GM21526 (cell line): ENCODE measurements at regions not wholly inside any gene's neighbourhood (a gene's known extent, or its start where the extent isn't known, plus 50 kb on each side); places are given as distances from the start of the nearest gene placed in this dataset.

Experiments
- ATAC-seq: cut with Tn5 transposase; IDR thresholded peaks from one replicate; pipeline ENCODE4 v1.9.1; 2021; ENCODE audit warnings: moderate library complexity; ENCODE audit not compliant: unreplicated experiment, low FRiP score

DNA sequence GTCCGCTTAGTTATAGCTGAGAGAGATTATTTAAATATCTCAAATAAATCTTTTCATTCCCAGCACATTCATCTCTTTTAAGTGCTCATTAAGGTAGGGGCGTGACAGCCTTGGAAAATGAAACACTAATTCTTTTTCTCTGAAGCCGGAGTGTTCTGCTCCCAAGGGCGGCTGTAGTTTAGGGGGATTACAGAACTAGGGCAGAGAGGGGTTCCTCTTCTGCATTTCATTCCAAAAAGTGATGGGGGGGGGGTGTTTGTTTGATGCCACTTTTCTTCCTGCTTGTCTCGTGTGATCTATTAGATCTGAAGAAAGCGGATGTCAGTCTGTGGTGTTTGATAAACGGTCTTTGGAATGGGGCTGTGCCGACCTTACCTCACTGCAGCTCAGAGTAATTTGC is 506.5 kb upstream of the MGMT start:
- ATAC-seq, result no peak

DNA sequence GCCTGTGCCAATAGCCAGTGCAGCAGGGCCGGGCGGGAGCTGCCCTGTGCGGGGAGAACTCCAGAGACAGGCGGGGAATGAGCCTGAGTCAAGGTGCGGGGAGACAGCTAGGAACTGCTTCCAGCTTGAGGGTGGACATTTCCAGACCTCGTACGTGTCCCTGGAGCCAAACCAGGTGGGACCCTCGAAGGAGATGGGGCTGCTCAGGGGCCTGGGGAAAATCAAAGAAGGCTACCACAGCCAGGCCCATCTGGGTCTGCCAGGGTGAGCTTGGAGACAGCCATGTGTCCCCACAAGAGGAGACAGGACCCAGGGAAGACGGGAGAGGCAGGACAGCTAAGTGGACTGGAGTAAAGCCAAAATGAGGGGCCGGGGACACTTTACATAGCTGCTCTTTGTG is 504.9 kb upstream of the MGMT start:
- no peak for ATAC-seq

DNA sequence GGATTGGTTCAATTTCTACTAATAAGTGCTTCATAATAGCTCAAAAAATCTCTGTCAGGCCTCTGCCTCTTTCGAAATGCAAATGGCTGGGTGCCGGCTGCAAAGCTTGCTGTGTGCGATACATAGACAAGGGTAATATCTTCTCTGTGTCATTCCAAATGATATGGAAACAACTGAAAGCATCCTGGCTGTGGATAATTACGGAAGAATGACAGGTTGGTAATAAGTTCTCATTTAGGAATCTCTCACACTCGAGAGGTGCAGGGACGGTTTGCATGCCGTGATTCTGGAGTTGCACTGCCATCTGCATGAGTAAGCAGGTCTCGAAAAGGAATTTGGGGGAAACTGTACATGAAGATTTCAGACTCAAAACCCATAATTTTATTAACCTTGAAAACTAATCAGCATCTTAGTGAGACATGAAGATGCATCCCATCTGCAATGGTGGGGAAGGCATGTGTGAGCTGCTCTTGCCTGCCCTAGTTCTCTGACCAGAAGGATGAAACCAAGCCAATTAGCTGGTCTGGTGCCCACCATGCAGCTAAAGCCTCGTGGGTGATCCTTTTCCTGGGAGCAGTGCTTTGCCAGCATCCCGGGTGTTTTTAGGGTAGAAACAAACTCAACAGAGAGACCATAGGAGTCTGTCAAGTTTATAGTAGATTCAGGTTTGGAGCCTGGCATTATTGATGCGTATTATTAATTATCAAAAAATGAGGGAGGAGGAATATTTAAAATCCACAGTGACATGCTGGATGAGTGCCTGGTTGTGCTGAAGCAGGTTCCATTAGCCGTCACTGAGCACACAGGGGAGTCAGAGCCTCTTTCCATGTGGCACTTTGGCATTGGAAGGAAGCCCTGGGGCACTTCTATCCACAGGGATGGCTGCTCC is 503.6 kb upstream of the MGMT start:
- no peak for ATAC-seq

DNA sequence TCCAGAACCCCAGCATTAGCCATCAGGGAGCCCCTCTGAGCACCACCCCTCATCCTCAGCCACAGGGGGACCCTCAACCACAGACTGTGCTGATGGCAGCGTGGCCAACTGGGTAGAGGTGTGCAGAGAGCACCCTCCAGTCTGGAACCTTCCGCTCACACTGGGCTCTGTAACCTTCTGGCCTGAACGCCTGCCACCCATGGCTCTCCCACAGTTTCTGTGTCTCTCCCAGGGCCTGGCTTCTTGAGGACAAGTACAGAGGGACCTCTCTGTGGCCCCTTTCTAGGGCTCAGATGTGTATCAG is 503.0 kb upstream of the MGMT start:
- ATAC-seq, result no peak

DNA sequence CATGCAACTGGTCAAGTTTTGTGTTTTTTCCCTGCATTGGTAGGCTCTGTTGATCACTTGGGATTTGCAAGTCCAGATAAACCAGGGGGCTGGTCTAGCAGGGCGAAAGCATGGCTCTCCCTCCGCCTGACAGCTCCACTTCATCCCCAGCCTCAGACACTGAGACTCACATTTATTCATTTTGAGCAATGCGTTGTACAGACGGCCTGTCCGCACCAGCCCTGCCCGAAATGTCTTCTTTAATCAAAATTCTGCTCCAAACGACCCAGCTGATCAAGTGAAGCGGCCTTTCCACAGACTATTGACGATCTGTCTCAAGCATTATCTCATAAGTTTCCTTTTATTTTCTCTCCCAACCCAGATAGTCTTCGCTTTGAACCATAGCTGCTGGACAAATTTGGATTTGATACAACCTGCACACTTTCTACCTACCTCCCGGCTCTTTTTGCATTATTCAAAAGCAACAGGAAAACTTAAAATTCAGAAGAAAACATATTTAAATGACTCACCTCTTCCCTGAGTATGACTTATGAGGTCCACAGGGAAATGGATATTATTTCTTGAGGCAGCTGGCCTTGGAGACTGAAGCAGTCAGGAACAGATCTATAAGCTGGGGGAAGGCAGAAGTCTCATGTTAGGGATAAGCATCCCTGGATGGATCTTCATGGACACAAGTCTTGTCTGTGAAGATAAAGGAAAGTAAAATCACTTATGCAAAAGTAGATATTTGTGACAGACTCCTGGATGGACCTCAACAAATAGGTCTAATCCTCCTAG is 498.9 kb upstream of the MGMT start:
- no peak for ATAC-seq

DNA sequence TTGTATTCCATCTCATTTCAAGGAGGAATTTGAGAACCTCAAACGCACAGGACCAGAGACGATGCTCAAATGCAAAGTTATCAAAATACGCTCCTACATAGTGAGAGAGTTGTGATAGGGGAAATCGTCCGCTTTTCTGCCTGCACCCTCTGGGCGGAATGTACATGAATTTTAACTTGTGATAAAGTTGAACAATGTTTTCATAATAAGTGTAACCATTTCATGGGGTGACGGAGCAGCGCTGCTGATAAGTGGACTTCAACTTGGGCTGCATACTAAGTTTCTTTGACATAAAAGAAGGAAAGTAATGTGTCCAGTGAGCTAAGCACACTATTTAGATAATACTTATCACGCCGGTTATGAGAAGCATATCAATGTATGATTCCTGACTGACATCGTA is 497.5 kb upstream of the MGMT start:
- no peak for ATAC-seq

DNA sequence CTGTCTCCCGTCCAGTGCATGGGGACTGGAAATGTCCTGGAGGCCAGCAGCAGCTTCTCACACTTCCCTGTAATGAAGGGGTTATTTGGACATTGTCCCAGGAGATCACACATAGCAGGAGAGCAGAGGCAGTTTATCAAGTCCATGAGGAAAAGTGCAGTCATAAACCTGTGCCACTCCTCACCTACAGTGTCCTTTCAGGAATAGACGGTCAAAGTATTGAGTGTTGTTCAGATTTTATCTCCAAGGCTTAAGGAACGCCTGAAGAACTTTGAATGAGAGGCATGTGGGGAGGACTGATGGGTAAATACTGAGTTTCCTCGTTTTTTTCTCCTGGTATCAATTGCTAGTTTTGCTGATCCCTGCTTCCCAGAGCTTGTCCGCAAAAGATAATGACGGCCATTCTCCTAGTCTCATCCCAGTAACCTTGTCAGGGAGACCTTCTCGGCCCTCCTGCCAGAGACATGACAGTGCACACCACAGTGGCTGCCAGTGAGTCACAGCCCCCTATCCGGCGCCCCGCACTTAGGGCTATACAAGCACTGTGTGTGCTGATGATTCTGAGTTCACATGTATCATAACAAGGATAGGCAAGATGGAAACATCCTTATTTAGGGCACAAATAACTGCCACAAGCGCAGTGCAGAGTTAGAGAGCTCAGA is 495.5 kb upstream of the MGMT start:
- no peak for ATAC-seq

DNA sequence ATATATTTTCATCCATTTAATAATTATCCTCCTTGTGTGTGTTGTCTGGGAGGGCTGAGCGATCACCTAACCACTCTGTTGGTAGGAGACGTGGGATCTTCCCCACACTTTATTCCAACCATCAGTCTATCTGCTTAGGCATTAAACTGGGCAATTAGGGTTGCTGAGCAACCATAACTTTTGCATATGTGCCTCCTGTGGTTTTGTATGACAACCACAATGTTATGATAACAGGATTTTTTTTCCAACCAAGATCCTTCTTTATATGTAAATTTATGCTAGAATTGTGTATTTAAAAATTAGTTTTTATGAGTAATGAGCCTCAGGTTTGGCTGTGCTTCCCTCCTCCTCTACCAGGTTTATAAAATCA is 495.0 kb upstream of the MGMT start:
- no peak for ATAC-seq

DNA sequence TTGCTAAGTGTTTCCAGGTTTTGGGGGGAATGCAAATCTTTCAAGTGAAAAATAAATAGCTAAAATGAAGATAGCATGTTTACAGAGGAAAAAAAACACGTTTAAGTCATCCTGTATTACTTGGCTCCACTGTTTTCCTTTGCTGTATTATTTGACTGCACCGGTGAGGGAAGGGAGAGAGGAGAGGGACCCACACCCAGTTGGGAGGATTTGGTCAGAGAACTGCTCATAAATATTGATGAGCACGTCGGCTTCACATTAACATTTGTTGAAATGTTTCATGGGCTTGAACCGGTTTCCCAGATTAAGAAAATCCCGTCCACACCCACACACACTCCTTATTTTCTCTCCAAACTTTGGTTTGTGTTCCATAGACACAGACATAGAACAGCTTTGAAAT is 493.8 kb upstream of the MGMT start:
- ATAC-seq, result no peak

DNA sequence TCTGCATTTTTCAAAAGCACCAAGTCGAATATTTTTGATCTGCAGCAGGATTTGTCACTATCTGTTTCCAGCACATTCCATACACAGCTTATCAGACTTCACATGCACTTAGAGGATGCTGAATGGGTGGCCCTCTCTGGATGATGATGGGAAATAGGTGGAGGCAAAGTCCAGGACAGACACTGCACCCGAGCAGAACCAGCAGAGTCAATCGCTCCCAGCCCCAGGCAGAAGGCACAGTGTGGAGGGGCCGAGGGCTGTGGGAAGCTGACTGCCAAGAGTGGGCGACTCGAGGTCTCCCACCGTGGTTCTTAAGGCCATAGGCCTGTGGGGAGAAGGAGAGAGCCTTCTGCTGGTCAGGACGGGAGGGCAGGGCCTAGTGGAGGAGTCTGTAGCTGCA is 490.2 kb upstream of the MGMT start:
- no peak for ATAC-seq

DNA sequence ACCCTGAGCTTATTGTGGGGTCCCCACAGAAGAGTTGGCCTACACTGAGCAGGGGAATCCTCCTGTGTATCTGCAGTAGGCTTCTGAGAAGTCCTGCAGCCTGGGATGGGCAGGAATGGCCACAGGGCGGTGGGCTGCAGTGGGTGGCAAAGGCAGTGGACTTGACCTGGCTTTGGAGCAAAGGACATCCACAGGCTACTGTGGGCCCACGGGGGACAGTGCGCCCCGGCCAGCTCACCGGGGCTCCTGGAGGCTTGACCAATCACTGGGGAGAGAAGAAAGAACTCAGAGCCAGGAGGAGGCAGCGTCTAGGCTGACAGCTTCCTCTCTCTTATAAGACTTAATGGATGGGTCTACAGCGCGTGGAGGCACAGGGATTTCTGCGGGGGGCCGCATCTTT is 488.8 kb upstream of the MGMT start:
- no peak for ATAC-seq

DNA sequence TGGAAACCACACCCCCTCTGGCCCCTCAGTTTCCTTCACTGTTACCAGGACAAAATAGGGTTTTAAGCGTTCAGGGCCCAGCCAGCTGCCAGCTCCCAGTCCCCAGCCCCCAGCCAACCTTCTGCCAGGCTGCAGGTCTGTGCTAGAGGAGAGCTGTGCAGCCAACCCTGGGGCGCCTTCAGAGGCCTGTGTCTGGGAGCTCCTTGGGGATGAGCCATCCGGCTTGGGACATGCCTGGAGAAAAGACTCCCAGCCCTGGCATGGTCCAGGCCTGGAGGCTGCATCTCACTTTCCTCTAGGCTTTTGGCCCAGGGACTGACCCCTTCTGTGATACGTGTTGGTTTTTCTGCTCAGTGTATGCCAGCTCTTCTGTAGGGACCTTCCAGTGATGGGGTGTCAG is 487.6 kb upstream of the MGMT start:
- ATAC-seq, result no peak

DNA sequence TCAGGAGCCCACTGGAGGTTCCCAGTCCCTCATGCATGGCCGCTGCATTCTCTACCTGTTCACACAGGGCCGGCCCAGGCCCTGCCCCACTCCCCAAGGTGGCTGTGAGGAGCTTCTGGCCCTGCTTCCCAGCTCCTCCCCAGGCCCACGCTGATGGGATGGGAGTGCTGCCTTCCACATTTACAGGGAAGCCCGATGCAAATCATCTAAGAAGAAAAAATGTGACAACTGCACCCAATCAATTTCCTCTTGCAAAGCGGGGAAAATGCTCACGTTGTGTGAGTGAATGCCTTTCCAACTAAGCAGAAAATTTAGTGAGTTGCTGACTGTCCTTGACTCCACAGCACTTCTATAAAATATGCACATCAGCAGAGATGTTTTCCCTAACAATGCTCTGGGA is 485.8 kb upstream of the MGMT start:
- ATAC-seq, result no peak

DNA sequence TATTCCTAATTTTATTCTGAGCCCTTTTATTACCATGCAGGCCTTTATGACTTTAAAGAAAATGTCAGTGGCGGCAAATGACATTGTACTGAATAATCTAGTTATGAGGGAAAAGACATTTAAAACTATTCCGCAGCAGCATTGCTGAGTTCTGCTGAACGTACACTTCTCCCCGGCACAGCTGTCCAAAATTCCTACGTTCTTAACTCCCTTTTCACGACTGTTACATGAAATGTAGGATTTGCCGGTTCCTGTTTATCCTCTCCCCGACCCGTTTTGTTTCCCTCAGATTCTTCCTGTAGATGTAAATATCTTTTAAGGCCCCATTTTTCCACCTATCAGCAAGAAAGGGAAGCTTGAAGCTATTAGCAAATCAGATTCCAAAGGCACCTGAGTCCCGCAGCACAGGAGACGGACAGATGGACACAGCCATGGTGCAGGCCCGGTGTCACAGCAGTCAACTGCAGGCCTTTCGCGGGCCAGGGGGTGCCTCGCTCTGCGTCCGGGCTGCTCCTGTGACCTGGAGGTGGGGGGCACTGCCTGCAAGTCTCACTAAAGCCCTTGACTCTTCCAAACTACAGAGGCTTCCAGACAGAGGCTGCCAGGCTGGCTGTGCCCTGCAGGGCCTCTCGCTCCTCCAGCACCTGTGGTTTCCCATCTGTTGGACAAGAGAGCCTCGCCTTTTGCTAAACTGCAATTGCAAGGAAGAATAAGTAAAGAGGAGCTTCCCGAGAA is 485.0 kb upstream of the MGMT start:
- no peak for ATAC-seq

DNA sequence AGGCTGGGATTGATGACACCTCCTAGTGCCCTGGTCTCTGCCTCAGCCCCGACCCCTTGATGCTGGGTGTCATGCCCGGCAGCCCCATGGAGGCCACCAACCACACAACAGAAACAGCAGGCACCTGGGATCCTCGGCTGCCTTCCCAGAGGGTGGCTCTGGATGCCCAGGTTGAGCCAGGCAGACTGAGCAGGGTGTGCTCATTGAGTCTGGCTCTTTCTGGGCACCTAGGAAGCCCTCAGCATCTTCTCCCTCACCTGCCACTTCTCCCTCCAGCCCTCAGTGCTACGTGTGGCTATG is 484.5 kb upstream of the MGMT start:
- ATAC-seq, result no peak

DNA sequence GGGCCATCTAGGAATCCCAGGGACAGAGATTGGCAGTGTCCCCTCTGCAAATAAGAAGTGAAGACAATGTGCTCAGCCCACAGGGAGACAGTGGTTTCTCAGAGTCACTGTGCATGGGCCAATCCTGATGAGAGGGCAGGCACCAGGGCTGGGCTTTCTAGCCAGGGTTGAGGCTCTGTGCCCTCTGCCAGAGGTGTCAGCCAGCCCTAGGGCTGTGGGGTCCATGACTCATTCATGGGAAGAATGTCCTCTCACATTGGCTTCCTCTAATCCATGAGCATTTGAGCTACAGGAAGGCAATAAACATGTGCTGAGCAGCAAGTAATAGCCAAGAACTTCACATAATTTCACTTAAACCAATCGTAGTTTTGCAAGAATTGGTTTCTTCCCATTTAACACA is 482.0 kb upstream of the MGMT start:
- ATAC-seq, result no peak

DNA sequence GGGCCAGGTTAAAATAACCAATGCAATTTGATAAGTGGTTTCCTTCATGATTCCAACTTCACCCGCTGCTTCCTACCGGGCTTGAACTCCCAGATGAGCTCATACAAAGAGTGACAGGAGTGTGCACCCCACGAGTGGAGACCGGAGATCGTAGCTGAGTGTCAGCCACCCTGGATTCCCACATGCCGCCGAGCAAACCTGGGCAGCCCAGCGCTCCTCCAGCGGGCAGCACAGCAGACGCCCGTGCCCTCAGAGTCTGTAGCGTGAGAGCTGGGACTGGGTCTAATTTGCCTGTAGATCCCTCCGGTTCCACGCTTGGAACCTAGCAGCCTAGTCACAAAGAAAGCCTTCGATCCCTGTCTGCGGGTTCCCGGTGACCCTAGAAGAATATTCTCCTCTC is 476.1 kb upstream of the MGMT start:
- ATAC-seq, result no peak

DNA sequence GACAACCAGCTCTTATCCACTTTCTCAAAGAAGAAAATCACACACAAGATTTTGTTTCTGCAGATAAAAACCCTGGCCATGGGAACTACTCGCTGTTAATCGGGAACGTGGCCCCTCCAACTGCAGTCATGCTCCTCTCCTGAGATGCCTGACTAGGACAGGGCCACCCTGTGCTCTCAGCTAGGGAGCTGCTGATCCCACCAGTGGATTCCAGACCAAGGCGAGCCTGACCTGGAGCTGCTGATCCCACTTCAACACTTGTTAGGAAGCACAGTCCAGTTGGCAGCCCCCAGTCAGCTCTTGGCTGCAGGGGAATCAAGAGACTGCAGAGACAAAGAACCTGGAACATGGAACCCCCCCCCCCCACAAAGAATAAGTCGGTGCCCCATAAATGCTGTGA is 474.3 kb upstream of the MGMT start:
- no peak for ATAC-seq

DNA sequence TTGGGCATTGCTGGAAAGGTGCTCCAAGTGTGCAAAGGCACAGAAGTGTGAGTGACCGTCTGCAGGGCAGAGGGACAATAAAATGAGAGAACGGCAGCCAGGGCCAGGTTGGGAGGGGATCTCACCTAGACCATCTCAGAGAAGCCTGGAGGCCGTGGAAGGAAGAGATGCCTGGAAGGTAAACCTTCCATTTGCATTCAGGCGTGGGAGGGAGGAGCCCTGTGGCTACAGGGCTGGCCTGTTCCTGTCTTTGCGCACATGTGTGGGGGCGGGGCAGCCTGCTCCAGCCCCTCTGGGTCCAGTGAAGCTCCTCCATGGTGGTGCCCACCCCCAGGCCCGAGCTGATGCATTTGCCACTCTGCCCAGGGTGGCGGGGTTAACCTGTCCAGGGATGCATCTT is 473.6 kb upstream of the MGMT start:
- ATAC-seq, result no peak

DNA sequence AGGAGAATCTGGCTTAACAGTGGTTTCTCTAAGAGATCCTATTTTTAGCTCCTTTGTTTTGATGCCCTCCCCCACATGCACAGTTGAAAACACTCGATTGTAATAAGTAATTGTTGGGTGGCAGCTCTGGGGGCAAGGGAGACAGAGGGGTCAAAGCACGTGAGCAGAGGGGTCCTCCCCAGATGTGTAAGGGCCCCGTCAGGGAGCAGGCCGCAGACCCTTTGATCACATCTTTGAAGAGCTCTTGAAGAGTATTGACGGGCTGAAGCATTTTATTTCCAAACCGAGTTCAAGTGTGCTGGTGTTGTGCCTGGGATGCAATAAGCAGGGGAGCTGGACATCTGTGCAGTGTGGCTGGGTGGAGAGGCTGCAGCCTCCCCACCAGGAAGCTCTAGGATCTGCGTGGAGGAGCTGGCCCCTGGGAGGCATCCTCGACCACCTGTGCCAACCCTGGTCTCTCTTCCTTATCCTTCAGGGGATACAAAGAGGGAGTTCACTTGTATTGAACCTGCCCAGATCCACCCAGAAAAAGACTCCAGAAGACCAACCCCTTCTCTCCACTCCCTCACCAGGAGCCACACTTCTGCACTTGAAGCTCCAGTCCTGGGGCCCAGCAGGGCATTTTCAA is 473.0 kb upstream of the MGMT start:
- no peak for ATAC-seq

DNA sequence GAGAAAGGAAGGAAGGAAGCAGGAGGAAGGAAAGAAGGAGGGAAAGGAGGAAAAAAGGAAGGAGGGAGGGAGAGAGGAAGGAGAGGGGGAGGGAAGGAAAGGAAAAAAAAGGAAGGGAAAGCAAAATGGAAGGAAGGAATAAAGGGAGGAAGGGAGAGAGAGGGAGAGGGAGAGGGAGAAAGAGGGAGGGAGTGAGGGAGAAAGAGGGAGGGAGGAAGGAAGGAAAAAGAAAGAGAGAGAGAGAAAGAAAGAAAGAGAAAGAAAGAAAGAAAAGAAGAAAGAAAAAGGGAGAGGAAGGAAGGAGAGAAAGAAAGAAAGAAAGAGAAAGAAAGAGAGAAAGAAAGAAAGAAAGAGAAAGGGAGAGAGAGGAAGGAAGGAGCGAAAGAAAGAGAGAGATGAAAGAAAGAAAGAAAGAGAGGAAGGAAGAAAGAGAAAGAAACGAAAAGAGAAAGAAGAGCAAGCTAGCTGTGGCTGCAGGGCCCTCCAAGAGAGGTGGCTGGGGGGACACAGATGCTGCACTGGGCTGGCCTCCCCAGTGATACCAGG is 472.4 kb upstream of the MGMT start:
- no peak for ATAC-seq
